NCI-H128 (cell line): ENCODE measurements at regions not wholly inside any gene's neighbourhood (a gene's known extent, or its start where the extent isn't known, plus 50 kb on each side); places are given as distances from the start of the nearest gene placed in this dataset.

Experiments
- DNase-seq: peaks from one replicate; lab custom pipeline; 2025; ENCODE audit not compliant: unreplicated experiment; lab: John Stamatoyannopoulos, UW

DNA sequence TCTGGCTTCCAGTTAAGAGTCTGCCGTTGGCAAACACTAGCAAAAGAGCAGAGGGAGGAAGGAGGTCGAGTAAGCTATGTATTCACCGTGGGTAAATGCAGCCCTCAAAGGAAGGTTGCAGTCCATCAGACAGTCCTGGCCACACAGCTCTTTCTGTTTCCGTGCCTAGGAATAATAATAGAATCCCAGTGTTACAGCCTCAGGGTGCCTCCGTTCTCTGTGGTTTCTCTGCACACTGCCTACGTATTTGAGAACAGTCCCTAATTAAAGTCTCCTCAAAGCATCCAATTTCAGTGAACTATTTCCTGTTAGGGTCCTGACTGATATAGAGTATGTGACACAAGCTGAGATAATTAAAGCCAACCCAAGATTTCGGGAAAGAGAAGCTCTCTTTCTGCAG is 176.7 kb downstream of the GPAM start:
- DNase-seq = no peak

- DNase-seq = no peak
Measured at GRCh38 chr10:112022196-112022595, 161.4 kb downstream of the GPAM start.

GRCh38 chr10:112024079-112024478 is 159.5 kb downstream of the GPAM start:
- no peak for DNase-seq

- DNase-seq = no peak
Measured at GRCh38 chr10:112025228-112025627, 158.3 kb downstream of the GPAM start.

GRCh38 chr10:112026438-112026837 is 157.1 kb downstream of the GPAM start:
- DNase-seq = no peak

- no peak for DNase-seq
Measured at GRCh38 chr10:112027731-112028280, 155.8 kb downstream of the GPAM start.

- DNase-seq = no peak
Measured at GRCh38 chr10:112030431-112030830, 153.1 kb downstream of the GPAM start.

- DNase-seq = no peak
Measured at GRCh38 chr10:112039823-112040222, 143.7 kb downstream of the GPAM start.

- no peak for DNase-seq
Measured at GRCh38 chr10:112040696-112041095, 142.9 kb downstream of the GPAM start.

DNA sequence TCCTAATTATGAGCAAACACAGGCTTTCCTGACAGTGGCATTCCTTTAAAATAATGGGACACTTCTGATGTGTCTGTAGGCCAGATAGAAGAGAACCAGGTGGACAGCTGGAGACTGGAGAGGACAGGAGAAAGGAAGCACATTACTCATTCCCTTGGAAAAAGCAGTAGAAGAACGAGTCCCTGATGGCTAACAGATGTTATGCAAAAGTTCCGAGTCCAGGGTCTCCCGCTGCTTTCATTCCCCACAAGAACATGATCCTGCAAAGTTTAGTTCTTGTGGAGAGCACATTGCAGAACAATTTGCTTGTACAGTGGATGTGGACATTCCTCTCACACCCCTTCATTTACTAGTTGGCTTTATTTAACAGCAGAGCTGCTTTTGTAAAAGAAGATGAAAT is 137.6 kb downstream of the GPAM start:
- no peak for DNase-seq

DNA sequence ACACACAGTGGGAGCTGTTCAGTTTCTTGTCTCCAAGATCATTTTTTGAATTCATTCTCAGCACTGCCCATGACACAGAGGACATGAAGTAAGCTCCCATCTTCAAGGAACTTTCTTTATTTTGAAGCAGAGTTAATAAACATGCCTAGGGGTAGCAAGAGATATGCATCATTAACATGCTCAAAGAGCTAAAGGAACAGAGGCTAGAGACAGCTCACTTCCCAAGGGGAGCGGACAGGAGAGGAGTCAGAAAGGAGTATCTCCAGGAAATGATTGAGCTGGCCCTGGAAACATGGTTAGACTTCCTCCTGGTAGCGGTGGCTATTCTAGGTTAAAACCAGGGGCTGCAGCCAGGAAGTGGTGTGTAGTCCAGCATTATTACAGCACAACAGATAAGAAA is 135.9 kb downstream of the GPAM start:
- DNase-seq = no peak

GRCh38 chr10:112052166-112052565 is 131.4 kb downstream of the GPAM start:
- no peak for DNase-seq

GRCh38 chr10:112053895-112054294 is 129.7 kb downstream of the GPAM start:
- no peak for DNase-seq

DNA sequence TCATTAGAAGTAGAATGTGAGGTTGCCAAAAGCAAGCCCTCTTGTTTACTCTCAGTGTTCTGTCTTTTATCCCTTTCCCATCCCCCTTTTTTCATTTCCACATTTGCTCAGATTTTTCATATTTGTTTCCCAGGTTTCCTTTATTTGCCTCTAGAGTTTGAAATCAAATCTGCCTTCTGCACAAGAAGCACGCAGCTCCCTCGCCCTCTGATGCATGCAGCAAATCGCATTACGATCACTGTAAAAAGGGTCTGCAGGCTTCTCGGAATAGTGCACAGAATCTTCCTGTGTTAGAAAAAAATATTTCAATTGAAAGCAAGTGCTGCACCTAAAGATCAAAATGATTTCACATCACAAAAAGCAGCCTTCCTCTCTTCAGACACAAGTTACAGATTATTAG is 129.0 kb downstream of the GPAM start:
- DNase-seq = no peak

GRCh38 chr10:112057072-112057471 is 126.5 kb downstream of the GPAM start:
- DNase-seq = no peak

DNA sequence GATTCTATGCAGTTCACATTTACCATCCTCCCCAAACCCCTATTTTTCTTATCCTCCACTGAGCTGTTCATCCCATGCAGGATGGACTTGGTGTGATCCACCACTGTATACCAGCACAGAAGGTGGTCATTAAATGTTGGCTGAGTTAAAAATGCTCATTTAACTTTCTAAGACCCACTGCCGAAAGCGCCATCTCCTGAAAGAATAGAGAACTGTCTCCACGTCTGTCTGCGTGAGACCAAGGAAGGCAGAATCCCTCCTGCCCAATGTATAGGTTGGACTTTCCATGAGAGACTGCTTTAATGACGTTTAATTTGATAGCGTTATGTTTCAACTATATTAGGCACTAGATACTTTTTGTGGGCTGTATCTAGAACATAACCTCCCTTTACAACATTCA is 124.3 kb downstream of the GPAM start:
- no peak for DNase-seq

- DNase-seq = no peak
Measured at GRCh38 chr10:112071596-112072133, 111.9 kb downstream of the GPAM start.

GRCh38 chr10:112078003-112078402 is 105.6 kb downstream of the GPAM start:
- DNase-seq = no peak

DNA sequence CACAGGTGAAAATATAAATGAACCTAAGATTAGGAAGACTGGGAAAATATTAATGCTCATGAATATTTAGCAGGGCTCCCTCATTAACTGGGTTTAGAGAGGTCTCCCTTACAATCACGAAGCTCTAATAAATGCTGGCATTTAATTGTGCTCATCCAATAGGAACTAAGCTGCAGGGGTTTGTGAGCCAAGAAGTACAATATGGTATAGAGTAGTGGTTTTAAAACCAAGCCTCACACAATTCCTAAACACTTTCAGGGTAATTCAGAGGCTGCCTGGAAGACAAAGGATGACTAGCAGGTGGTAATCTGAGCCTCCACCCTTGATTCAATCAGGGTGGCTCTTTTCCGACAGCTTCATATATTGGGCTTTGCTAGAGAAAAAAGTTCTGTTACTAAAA is 103.3 kb downstream of the GPAM start:
- DNase-seq = no peak

DNA sequence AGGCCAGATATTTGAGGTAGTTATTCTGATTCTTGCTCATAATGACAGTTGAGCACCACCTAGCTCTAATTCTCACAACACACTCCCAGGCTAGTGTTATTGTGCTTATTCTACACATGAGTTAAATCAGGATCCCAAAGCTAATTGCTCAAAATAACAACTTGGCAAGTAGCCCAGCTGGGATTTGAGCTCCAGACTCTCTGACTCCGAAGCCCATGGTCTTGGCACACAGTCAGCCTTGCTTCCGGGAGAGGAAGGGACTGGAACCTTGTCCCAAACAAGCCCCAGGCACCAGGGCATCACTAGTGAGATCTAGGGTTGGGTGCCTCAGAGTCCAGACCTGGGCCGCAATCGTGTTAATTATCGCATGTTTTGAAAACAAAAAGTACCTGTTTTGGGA is 101.4 kb downstream of the GPAM start:
- DNase-seq = no peak

DNA sequence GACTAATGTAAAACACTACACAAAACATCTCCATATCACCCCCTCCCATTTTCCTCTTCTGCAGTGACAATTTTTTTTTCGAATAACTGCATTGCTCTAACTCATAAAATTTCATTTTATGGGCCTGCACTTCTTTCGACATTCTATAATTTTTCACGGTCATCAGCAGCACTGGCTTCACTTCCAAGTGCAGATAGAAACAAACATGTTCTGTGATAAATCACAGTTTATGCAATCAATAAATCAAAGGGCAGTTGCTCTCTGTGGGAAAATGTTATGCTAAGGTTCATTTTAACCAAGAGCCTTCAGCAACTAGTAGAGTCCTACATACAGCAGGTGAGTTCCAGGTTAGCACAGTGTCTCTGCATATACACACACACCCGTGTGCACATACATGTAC is 100.1 kb downstream of the GPAM start:
- DNase-seq = no peak

DNA sequence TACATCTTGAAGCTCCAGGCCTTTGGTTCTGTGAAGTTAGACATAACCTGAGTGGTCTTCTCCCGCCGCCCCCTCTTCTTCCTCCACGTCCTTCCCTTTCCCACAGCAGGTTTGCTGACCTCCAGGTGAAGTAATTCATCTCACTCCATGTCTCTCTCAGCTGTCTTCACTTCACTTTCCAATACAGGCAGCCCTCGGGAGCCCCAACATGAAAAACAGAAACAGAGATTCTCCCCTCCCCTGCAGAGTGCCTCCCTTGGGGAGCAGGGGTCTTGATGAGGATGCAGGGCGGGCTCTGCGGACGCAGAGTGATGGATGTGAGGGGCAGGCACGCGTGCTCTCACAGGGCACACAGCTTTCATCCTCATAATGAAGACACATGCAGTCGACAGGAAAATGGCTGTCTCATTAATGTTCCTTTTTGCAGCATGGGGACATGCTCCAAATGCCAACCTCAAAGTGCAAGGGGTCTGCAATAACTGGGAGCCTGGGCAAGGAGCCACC is 95.6 kb downstream of the GPAM start:
- no peak for DNase-seq

GRCh38 chr10:112091703-112092102 is 91.9 kb downstream of the GPAM start:
- DNase-seq = no peak
